ENCODE measurements at regions not wholly inside any gene's neighbourhood (a gene's known extent, or its start where the extent isn't known, plus 50 kb on each side); places are given as distances from the start of the nearest gene placed in this dataset.
"Not testable (repeated sequence)": the region's sequence is repeated elsewhere in the genome, so short reads cannot be mapped to it uniquely, and the experiment has no call there.

GRCh38 chr17:20387549-20387948 is 79.8 kb downstream of the LGALS9B start:
- DNase-seq (ENCODE audit: low read depth in 4 of 4, low spot score in 2 of 4) = not testable (repeated sequence)

- DNase-seq (ENCODE audit: low read depth in 4 of 4, low spot score in 2 of 4) = peak in 1 of 4 donors; percentile 2
Observed at GRCh38 chr17:20381358-20382300, 85.7 kb downstream of the LGALS9B start.

- DNase-seq (ENCODE audit: low read depth in 4 of 4, low spot score in 2 of 4) = not testable (repeated sequence)
Observed at GRCh38 chr17:20380625-20381024, 86.7 kb downstream of the LGALS9B start.

GRCh38 chr17:20379251-20379650 is 88.1 kb downstream of the LGALS9B start:
- not testable (repeated sequence) for DNase-seq (ENCODE audit: low read depth in 4 of 4, low spot score in 2 of 4)

- DNase-seq (ENCODE audit: low read depth in 4 of 4, low spot score in 2 of 4) = not testable (repeated sequence)
Observed at GRCh38 chr17:20376642-20377041, 90.7 kb downstream of the LGALS9B start.

GRCh38 chr17:20375745-20376144 is 91.6 kb downstream of the LGALS9B start:
- DNase-seq (ENCODE audit: low read depth in 4 of 4, low spot score in 2 of 4) = not testable (repeated sequence)
